ENCODE measurements at regions not wholly inside any gene's neighbourhood (a gene's known extent, or its start where the extent isn't known, plus 50 kb on each side); places are given as distances from the start of the nearest gene placed in this dataset.

DNA sequence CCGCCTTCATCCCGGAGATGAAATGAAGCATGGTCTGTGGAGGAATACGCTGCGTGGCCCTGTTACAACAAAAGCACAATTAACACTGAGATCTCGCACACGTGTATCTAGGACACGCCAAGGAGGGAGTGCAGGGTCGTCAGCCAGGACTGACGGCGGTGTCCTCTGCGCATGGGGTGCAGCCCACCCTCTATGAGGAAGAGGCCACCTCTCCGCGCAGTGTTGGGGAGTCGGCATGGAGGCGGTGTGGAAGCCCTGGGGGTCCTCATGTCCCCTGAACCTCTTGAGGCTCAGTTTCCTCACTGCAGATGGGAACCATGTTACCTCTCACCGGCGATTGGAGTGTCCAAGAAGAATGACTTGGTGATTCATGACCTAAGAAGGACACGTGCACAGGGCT, 86.0 kb upstream of the ZNF236 start:
- intact Hi-C loops (cut with micrococcal nuclease), result no loop called here
- ATAC-seq (ENCODE audit: low read depth) (no peak), DNase-seq (no peak)
- TF ChIP-seq, protein P1, sequence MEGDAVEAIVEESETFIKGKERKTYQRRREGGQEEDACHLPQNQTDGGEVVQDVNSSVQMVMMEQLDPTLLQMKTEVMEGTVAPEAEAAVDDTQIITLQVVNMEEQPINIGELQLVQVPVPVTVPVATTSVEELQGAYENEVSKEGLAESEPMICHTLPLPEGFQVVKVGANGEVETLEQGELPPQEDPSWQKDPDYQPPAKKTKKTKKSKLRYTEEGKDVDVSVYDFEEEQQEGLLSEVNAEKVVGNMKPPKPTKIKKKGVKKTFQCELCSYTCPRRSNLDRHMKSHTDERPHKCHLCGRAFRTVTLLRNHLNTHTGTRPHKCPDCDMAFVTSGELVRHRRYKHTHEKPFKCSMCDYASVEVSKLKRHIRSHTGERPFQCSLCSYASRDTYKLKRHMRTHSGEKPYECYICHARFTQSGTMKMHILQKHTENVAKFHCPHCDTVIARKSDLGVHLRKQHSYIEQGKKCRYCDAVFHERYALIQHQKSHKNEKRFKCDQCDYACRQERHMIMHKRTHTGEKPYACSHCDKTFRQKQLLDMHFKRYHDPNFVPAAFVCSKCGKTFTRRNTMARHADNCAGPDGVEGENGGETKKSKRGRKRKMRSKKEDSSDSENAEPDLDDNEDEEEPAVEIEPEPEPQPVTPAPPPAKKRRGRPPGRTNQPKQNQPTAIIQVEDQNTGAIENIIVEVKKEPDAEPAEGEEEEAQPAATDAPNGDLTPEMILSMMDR (IDR thresholded peaks at IDR 0.05), result no peak
- Mint-ChIP-seq H3K4me3 (no peak overlapping the region), H3K4me1 (no peaks in the 10 kb centered on the region), H3K27ac (no peak overlapping the region), H3K27me3 (peaks cover 8% of the 10 kb centered on the region), H3K9me3 (no peaks in the 10 kb centered on the region), H3K36me3 (ENCODE audit: low read depth) (no peaks in the 10 kb centered on the region)
- CTCF ChIA-PET, result no interaction called here
- POLR2A ChIA-PET, result no interaction called here

DNA sequence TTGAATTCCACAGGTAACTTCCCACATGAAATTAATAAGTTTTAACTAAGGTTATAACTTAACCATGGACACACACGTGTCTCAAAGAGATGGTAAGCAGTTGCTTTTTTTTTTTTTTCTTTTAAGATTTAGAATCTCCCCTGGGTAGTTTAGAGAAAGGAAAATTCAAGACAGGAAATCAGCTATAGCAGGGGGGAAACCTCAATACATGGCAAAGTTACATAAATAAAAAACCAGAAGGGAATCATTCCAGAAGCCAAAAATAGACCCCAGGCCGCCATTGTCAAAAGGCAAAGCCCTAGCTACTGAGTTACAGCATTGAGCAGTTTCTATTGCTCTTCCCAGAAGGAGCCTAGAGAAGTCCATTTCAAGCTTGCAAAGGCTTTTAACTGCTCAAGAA, 91.5 kb upstream of the ZNF236 start:
- ATAC-seq (ENCODE audit: low read depth) (no peak), DNase-seq (no peak)
- TF ChIP-seq, protein P1 (IDR thresholded peaks at IDR 0.05), result no peak
- CTCF ChIA-PET, result no interaction called here
- no peak overlapping the region for H3K27ac Mint-ChIP-seq
- H3K36me3 Mint-ChIP-seq (ENCODE audit: low read depth), result no peaks in the 10 kb centered on the region
- peaks cover 9% of the 10 kb centered on the region for H3K27me3 Mint-ChIP-seq
- intact Hi-C loops (cut with micrococcal nuclease), result no loop called here
- no peak overlapping the region for H3K4me3 Mint-ChIP-seq
- H3K9me3 Mint-ChIP-seq, result no peaks in the 10 kb centered on the region
- H3K4me1 Mint-ChIP-seq, result no peaks in the 10 kb centered on the region
- POLR2A ChIA-PET, result no interaction called here

DNA sequence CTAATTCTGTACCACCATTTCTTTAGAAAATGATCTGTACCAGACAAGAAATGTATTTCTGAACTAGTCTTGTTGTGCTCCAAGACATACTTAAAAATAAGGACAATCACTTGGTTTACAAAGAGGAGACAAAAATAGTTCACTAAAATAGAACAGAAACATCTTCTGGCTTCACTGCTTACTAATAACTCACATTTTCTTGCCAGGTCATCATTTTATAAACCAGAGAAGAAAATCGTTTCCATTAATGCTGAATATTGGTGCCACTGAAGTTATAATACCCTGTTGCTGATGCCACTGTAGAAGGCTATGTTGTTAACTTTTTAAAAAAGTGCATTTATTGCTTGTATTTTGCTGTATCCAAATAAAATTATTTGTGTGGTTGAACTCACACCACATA, 94.8 kb upstream of the ZNF236 start:
- intact Hi-C loops (cut with micrococcal nuclease), result no loop called here
- ATAC-seq (ENCODE audit: low read depth) (no peak), DNase-seq (no peak)
- Mint-ChIP-seq H3K9me3 (no peaks in the 10 kb centered on the region), H3K4me1 (no peaks in the 10 kb centered on the region), H3K36me3 (ENCODE audit: low read depth) (no peaks in the 10 kb centered on the region), H3K27me3 (peaks cover 12% of the 10 kb centered on the region), H3K4me3 (no peak overlapping the region), H3K27ac (no peak overlapping the region)
- ChIA-PET POLR2A (no interaction called here), CTCF (no interaction called here)
- TF ChIP-seq, protein P1 (IDR thresholded peaks at IDR 0.05), result no peak

DNA sequence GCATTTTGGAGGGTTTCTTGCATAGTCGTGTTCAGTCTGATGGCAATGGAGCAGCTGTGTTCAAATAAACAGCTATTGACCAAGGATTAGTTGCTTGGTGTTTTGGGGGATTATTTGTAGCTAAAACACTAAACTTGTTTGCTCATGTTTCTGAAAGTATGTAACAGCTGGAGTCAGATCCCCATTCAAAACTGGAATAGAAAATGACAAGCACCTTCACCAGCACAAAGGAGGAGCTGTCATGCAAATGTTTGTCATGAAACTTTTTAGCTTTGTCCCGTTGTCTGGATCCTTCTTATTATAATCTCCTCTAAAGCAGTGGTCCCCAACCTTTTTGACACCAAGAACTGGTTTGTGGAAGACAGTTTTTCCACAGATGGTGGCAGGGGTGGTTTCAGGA, 96.9 kb upstream of the ZNF236 start:
- H3K9me3 Mint-ChIP-seq, result no peaks in the 10 kb centered on the region
- intact Hi-C loops (cut with micrococcal nuclease), result no loop called here
- no peaks in the 10 kb centered on the region for H3K36me3 Mint-ChIP-seq (ENCODE audit: low read depth)
- H3K27me3 Mint-ChIP-seq, result peaks cover 7% of the 10 kb centered on the region
- ChIA-PET CTCF (interaction anchor here (1.0 kb wide), 1 partner anchor 15 kb away, joined by 3 read pairs; no protein-coding TSS in a partner anchor), POLR2A (no interaction called here)
- ATAC-seq (ENCODE audit: low read depth) (no peak), DNase-seq (no peak)
- no peak overlapping the region for H3K4me3 Mint-ChIP-seq
- H3K4me1 Mint-ChIP-seq, result no peaks in the 10 kb centered on the region
- TF ChIP-seq, protein P1 (IDR thresholded peaks at IDR 0.05), result no peak
- no peak overlapping the region for H3K27ac Mint-ChIP-seq

DNA sequence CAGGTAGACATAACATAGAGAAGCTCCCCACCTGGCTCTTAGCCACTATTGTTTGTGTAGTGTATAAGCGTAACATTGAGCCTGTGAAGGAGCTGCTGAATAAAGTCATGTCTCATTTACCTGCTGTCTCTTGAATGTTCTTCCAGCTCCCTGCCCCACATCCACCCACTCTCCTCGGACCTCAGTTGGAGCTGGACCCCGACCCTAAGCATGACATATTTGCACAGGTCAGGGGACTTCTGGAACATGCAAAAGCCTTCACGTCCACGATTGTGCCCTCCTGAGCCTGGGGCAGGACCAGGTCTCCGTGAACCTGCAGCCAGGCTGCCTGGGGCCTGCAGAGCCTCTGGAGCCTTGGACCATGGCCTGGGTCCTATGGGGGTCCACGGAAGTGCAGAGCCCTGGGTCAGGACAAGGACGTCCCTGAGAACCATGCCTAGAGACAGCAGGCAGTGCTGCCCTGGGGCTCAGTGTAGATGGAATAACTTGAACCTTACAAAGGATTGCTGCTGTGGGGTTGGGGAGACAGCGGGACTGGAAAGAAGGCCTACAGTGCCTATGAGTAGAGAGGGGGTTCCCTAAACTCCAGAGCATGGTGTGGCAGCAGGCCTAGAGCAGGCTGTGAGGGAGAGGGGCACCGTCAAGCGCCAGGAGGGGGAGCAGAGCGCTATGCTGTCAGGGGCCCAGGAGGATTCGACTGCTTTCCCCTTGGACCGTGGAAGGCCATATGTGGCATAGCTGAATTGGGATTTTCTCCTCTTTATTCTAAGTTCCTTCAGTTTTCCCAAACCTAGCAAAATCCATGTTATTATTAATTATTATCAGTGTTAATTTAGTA, 99.9 kb upstream of the ZNF236 start:
- Mint-ChIP-seq H3K4me1 (no peaks in the 10 kb centered on the region), H3K9me3 (no peaks in the 10 kb centered on the region), H3K27ac (no peak overlapping the region), H3K36me3 (ENCODE audit: low read depth) (no peaks in the 10 kb centered on the region), H3K27me3 (peaks cover 9% of the 10 kb centered on the region), H3K4me3 (no peak overlapping the region)
- ChIA-PET POLR2A (no interaction called here), CTCF (interaction anchor here (0.9 kb wide), 1 partner anchor 324 kb away, joined by 3 read pairs; no protein-coding TSS in a partner anchor)
- TF ChIP-seq, protein P1 (IDR thresholded peaks at IDR 0.05), result no peak
- intact Hi-C loops (cut with micrococcal nuclease), result no loop called here
- DNase-seq (no peak), ATAC-seq (ENCODE audit: low read depth) (no peak)
